OCI-LY7 (cell line): ENCODE measurements at regions not wholly inside any gene's neighbourhood (a gene's known extent, or its start where the extent isn't known, plus 50 kb on each side); places are given as distances from the start of the nearest gene placed in this dataset.

ENCODE experiments used
- EZH2phosphoT487 ChIP-seq: fragments of 200-600 bp; sonication (generic); IDR thresholded peaks from 2 replicates; pipeline ENCODE4 v1.6.1; 2018; ENCODE audit warnings: low read depth, borderline replicate concordance, mild to moderate bottlenecking, mixed run types, antibody characterized with exemption, low read length, moderate library complexity, mixed read lengths
- TF ChIP-seq, protein P1 (sequence below): fragments of 200-600 bp; sonication (generic); conservative IDR thresholded peaks from 2 replicates; pipeline ENCODE4 v1.5.1; 2014; ENCODE audit warnings: mild to moderate bottlenecking, antibody characterized with exemption, low read length, moderate library complexity, mixed read lengths

DNA sequence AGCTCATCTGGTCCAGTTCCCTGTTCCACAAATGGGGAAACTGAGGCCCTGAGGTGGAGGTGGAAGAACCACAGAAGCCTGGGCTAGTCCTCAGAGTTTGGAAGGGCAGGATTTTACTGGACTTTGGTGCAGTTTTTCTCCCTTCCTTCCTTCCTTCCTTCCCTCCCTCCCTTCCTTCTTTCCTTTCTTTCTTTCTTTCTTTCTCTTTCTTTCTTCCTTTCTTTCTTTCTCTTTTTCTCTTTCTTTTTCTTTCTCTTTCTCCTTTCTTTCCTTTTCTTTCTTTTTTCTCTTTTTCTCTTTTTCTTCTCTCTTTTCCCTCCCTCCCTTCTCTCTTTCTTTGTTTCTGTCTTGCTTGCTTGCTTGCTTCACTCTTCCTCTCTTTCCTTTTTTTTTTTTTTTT lies 95.7 kb upstream of the TBX3 start:
- TF ChIP-seq, protein P1, sequence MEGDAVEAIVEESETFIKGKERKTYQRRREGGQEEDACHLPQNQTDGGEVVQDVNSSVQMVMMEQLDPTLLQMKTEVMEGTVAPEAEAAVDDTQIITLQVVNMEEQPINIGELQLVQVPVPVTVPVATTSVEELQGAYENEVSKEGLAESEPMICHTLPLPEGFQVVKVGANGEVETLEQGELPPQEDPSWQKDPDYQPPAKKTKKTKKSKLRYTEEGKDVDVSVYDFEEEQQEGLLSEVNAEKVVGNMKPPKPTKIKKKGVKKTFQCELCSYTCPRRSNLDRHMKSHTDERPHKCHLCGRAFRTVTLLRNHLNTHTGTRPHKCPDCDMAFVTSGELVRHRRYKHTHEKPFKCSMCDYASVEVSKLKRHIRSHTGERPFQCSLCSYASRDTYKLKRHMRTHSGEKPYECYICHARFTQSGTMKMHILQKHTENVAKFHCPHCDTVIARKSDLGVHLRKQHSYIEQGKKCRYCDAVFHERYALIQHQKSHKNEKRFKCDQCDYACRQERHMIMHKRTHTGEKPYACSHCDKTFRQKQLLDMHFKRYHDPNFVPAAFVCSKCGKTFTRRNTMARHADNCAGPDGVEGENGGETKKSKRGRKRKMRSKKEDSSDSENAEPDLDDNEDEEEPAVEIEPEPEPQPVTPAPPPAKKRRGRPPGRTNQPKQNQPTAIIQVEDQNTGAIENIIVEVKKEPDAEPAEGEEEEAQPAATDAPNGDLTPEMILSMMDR: no peak
- no peak for TF ChIP-seq EZH2phosphoT487
